ENCODE measurements at regions not wholly inside any gene's neighbourhood (a gene's known extent, or its start where the extent isn't known, plus 50 kb on each side); places are given as distances from the start of the nearest gene placed in this dataset.

- TF ChIP-seq RARB (CRISPR knock-in tag; IDR thresholded peaks at IDR 0.05): no peak
- no peak for ATAC-seq
Observed at GRCh38 chr20:60069656-60070055, 111.4 kb downstream of the CDH26 start.

GRCh38 chr20:60070791-60071190, 112.6 kb downstream of the CDH26 start:
- no peak for ATAC-seq
- TF ChIP-seq ZNF70 (CRISPR knock-in tag; IDR thresholded peaks at IDR 0.05): no peak
- TF ChIP-seq PATZ1 (CRISPR knock-in tag; IDR thresholded peaks at IDR 0.05; ENCODE audit: borderline replicate concordance): no peak
- TF ChIP-seq TSHZ2 (CRISPR knock-in tag; IDR thresholded peaks at IDR 0.05): no peak
- TF ChIP-seq RARB (CRISPR knock-in tag; IDR thresholded peaks at IDR 0.05): no peak
- TF ChIP-seq ZNF8 (CRISPR knock-in tag; IDR thresholded peaks at IDR 0.05): no peak
- TF ChIP-seq POU6F1 (CRISPR knock-in tag; IDR thresholded peaks at IDR 0.05; ENCODE audit: borderline replicate concordance, low read depth): no peak
- no peak for TF ChIP-seq TOX (CRISPR knock-in tag; IDR thresholded peaks at IDR 0.05; ENCODE audit: borderline replicate concordance)

- TF ChIP-seq CSRNP3 (CRISPR knock-in tag; IDR thresholded peaks at IDR 0.05) (no peak), ZNF70 (CRISPR knock-in tag; IDR thresholded peaks at IDR 0.05) (no peak), TCF4 (CRISPR knock-in tag; IDR thresholded peaks at IDR 0.05; ENCODE audit: borderline replicate concordance) (no peak), GLIS3 (CRISPR knock-in tag; IDR thresholded peaks at IDR 0.05) (no peak), TOX (CRISPR knock-in tag; IDR thresholded peaks at IDR 0.05; ENCODE audit: borderline replicate concordance) (no peak), ZFP30 (CRISPR knock-in tag; IDR thresholded peaks at IDR 0.05) (no peak), ESRRG (CRISPR knock-in tag; IDR thresholded peaks at IDR 0.05) (no peak), POU6F1 (CRISPR knock-in tag; IDR thresholded peaks at IDR 0.05; ENCODE audit: borderline replicate concordance, low read depth) (no peak), ZNF8 (CRISPR knock-in tag; IDR thresholded peaks at IDR 0.05) (no peak), ARNTL (CRISPR knock-in tag; IDR thresholded peaks at IDR 0.05; ENCODE audit: borderline replicate concordance, low read depth) (no peak), SNAI2 (CRISPR knock-in tag; IDR thresholded peaks at IDR 0.05) (no peak), BACH2 (CRISPR knock-in tag; IDR thresholded peaks at IDR 0.05; ENCODE audit: borderline replicate concordance) (no peak), ZFP3 (CRISPR knock-in tag; IDR thresholded peaks at IDR 0.05) (no peak), CSDC2 (CRISPR knock-in tag; IDR thresholded peaks at IDR 0.05) (no peak), RARB (CRISPR knock-in tag; IDR thresholded peaks at IDR 0.05) (no peak), PPARA (CRISPR knock-in tag; IDR thresholded peaks at IDR 0.05; ENCODE audit: borderline replicate concordance) (no peak), ZNF565 (CRISPR knock-in tag; conservative IDR thresholded peaks at IDR 0.05; ENCODE audit: low read depth) (no peak)
- no peak for ATAC-seq
Observed at GRCh38 chr20:60071965-60072364, 113.7 kb downstream of the CDH26 start.

- ATAC-seq: no peak
- TF ChIP-seq SNAI2 (CRISPR knock-in tag; IDR thresholded peaks at IDR 0.05) (no peak), ZNF565 (CRISPR knock-in tag; conservative IDR thresholded peaks at IDR 0.05; ENCODE audit: low read depth) (no peak), ZFP30 (CRISPR knock-in tag; IDR thresholded peaks at IDR 0.05) (no peak), ARNTL (CRISPR knock-in tag; IDR thresholded peaks at IDR 0.05; ENCODE audit: borderline replicate concordance, low read depth) (no peak), ZFP3 (CRISPR knock-in tag; IDR thresholded peaks at IDR 0.05) (no peak), CSRNP3 (CRISPR knock-in tag; IDR thresholded peaks at IDR 0.05) (no peak), ZC3H10 (CRISPR knock-in tag; IDR thresholded peaks at IDR 0.05) (no peak), TOX (CRISPR knock-in tag; IDR thresholded peaks at IDR 0.05; ENCODE audit: borderline replicate concordance) (no peak), ZNF70 (CRISPR knock-in tag; IDR thresholded peaks at IDR 0.05) (no peak), CSDC2 (CRISPR knock-in tag; IDR thresholded peaks at IDR 0.05) (no peak), TCF4 (CRISPR knock-in tag; IDR thresholded peaks at IDR 0.05; ENCODE audit: borderline replicate concordance) (no peak), BACH2 (CRISPR knock-in tag; IDR thresholded peaks at IDR 0.05; ENCODE audit: borderline replicate concordance) (no peak), CREB5 (CRISPR knock-in tag; IDR thresholded peaks at IDR 0.05; ENCODE audit: low read depth) (no peak), OSR1 (CRISPR knock-in tag; IDR thresholded peaks at IDR 0.05) (no peak), ESRRG (CRISPR knock-in tag; IDR thresholded peaks at IDR 0.05) (no peak)
Observed at GRCh38 chr20:60073086-60073485, 114.9 kb downstream of the CDH26 start.
